Uterus (tissue), 3 donors: ENCODE measurements at regions not wholly inside any gene's neighbourhood (a gene's known extent, or its start where the extent isn't known, plus 50 kb on each side); places are given as distances from the start of the nearest gene placed in this dataset.

Source experiments
- DNase-seq, 2 donors: peaks; one replicate each; pipeline ENCODE4 v3.0.0-alpha.2; 2019 to 2020
- H3K27ac ChIP-seq, 2 donors: fragments of 200-600 bp; sonication (generic); 1 replicate in 1 of 2; 2 replicates in 1 of 2; pipeline ENCODE4 v1.5.1; 2016 to 2018
- H3K27me3 ChIP-seq, 2 donors: fragments of 200-600 bp; sonication (generic); one replicate each; pipeline ENCODE4 v1.5.1; 2018 to 2019; ENCODE audit warnings: control low read depth in 1 of 2
- H3K36me3 ChIP-seq, 2 donors: fragments of 200-600 bp; sonication (generic); one replicate each; pipeline ENCODE4 v1.5.1; 2019; ENCODE audit warnings: control low read depth in 1 of 2
- H3K4me1 ChIP-seq, 2 donors: fragments of 200-600 bp; sonication (generic); one replicate each; pipeline ENCODE4 v1.5.1; 2018 to 2019; ENCODE audit warnings: control low read depth in 1 of 2
- H3K4me3 ChIP-seq, 2 donors: fragments of 200-600 bp; sonication (generic); 1 replicate in 1 of 2; 2 replicates in 1 of 2; pipeline ENCODE4 v1.5.1; 2018 to 2019; ENCODE audit warnings: mild to moderate bottlenecking in 1 of 2
- H3K9me3 ChIP-seq, 2 donors: fragments of 200-600 bp; sonication (generic); one replicate each; pipeline ENCODE4 v1.5.1; 2019; ENCODE audit warnings: control low read depth in 1 of 2
- POLR2A ChIP-seq, 2 donors: fragments of 450-650 bp; IDR thresholded peaks; one replicate each; pipeline ENCODE4 v1.6.1; 2016; ENCODE audit warnings: antibody characterized with exemption in 2 of 2, mild to moderate bottlenecking in 1 of 2, moderate library complexity in 1 of 2
- intact Hi-C: fragments of 100-400 bp; cut with DNase I; formaldehyde crosslinking; loops from one replicate; pipeline ENCODE4 v1.15.1; 2023; ENCODE audit warnings: low total_unique reads
- TF ChIP-seq, protein P1 (sequence below), 4 experiments: fragments of 200-600 bp in 2 of 4; fragments of 450-650 bp in 2 of 4; sonication (generic) in 2 of 4; IDR thresholded peaks; one replicate each; pipeline ENCODE4 v1.5.1; 2016 to 2019; ENCODE audit warnings: antibody characterized with exemption in 4 of 4, mild to moderate bottlenecking in 2 of 4, moderate library complexity in 1 of 4
- donor health status: DM: yes; HTN: yes; CAD: no.

DNA sequence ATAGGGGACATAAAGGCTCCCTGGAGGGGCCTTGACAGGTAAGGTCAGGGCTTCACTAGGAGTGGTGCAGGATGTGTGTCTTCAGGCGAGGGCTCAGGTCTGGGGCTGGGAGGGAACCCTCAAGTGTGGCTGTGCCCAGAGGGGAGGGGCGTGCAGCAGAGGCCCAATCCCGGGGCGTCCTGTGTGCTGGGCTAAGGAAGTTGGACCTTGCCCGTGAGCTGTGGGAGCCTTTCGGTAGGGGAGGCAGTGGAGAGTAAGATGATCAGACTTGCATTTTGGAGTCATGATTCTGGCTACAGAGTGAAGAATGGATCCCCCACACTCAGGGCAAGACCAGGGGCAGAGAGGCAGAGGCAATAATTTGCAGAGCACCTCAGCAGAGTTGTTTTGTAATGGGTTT, 145.4 kb downstream of the BUB3 start:
- H3K4me3 ChIP-seq = no peak overlapping the region
- intact Hi-C loops = no loop called here
- no peak for DNase-seq
- TF ChIP-seq POLR2A (IDR thresholded peaks at IDR 0.05) = no peak
- TF ChIP-seq, protein P1, sequence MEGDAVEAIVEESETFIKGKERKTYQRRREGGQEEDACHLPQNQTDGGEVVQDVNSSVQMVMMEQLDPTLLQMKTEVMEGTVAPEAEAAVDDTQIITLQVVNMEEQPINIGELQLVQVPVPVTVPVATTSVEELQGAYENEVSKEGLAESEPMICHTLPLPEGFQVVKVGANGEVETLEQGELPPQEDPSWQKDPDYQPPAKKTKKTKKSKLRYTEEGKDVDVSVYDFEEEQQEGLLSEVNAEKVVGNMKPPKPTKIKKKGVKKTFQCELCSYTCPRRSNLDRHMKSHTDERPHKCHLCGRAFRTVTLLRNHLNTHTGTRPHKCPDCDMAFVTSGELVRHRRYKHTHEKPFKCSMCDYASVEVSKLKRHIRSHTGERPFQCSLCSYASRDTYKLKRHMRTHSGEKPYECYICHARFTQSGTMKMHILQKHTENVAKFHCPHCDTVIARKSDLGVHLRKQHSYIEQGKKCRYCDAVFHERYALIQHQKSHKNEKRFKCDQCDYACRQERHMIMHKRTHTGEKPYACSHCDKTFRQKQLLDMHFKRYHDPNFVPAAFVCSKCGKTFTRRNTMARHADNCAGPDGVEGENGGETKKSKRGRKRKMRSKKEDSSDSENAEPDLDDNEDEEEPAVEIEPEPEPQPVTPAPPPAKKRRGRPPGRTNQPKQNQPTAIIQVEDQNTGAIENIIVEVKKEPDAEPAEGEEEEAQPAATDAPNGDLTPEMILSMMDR (IDR thresholded peaks at IDR 0.05) = no peak
- no peaks in the 10 kb centered on the region for H3K36me3 ChIP-seq
- H3K27me3 ChIP-seq = no peaks in the 10 kb centered on the region
- no peaks in the 10 kb centered on the region for H3K9me3 ChIP-seq
- no peak overlapping the region for H3K27ac ChIP-seq
- H3K4me1 ChIP-seq = no peaks in the 10 kb centered on the region

DNA sequence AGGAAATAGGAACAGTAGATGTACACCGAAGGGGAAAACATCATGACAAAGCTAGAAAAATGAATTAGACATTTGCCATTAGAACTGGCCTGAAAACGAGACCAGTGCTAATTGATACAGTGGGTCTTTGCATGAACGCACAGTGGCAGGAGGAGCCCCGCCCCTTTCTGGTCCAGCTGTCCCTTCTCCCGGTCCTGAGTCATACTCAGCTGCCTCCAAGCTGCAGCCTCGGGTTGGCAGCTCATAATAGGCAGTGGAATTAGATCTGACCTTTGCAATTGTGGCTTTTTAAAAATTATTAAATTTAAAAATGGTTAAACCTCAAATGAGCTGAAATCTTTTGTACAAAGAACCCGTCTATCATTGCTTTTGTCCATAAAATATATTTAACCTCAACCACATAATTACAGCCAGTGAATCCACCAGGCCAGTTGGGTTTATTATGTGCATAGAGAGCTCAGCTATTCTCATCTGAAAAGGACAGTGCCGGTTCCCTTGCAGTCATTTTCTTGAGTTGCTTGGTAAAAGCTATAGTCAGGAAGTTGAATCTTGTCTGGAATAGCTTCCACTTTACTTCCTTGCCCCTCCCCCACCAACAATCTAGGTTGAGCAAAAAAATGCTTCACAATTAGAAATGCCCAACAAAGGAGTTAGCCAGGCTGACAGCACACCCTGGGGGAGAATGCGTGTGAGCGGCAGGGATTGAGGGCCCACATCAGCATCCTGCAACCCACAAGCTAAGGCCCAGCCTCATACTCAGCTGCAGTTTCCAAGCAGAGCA, 147.1 kb downstream of the BUB3 start:
- Histone ChIP-seq H3K27ac (no peak overlapping the region), H3K9me3 (no peaks in the 10 kb centered on the region), H3K27me3 (no peaks in the 10 kb centered on the region), H3K4me3 (no peak overlapping the region), H3K36me3 (no peaks in the 10 kb centered on the region), H3K4me1 (no peaks in the 10 kb centered on the region)
- intact Hi-C loops = no loop called here
- no peak for TF ChIP-seq POLR2A (IDR thresholded peaks at IDR 0.05)
- TF ChIP-seq, protein P1 (IDR thresholded peaks at IDR 0.05) = no peak
- DNase-seq = no peak

DNA sequence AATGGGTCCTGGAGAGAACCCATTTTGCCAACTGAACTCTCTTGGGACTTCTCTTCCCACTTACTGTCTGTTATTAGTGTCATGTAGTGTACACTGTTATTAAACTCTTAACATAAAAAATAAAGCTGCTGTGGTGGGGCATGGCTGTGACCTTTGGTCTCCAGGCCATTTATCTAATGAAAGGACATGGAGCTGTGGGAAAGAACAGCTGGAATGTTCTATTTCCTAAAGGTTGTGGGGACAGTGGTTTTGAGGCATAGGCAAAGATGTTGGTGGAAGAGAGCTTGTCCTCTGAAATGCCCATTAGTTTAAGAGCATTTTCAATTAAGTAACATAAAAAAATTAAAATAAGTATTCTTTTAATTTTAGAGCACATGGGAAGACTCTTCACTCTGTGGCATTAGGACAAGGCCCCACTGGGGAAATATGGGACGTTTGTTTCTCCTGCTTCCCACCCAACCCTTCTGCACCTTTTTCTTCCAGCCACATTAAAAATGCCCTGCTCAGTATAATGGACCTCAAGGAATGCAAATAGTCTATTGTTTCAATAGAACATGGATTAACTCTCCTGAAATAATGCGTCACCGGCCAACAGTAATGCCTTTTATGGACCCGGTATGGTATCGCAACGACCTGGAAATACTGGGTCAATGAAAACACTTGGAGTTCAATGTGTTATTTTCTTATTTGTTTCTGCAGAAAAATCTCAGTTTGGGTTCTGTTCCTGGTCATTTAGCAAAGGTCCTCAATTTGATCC, 149.6 kb downstream of the BUB3 start:
- TF ChIP-seq, protein P1 (IDR thresholded peaks at IDR 0.05) = no peak
- no peak for TF ChIP-seq POLR2A (IDR thresholded peaks at IDR 0.05)
- H3K27ac ChIP-seq = no peak overlapping the region
- H3K9me3 ChIP-seq = no peaks in the 10 kb centered on the region
- H3K36me3 ChIP-seq = no peaks in the 10 kb centered on the region
- H3K4me3 ChIP-seq = no peak overlapping the region
- intact Hi-C loops = no loop called here
- H3K27me3 ChIP-seq = no peaks in the 10 kb centered on the region
- no peak for DNase-seq
- H3K4me1 ChIP-seq = no peaks in the 10 kb centered on the region

DNA sequence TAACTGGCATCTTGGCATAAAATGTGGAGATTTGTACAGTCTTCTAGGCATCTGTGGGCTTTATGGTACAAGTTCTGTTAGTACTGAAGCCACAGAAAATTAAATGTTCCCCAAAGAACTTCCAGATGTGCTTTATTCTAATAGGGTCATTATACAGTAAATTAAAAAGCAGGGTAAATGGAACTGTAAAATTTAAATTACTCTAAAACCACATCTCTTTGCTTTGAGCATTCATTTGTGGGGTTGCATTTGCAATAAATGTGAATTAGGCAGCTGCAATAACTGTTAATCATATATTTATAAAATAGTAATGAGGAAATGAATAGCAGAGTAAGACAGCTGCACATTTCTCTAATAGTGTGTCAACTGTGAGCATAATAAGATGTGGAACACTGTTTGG, 151.5 kb downstream of the BUB3 start:
- Histone ChIP-seq H3K4me1 (no peaks in the 10 kb centered on the region), H3K27me3 (no peaks in the 10 kb centered on the region), H3K36me3 (no peaks in the 10 kb centered on the region), H3K27ac (no peak overlapping the region), H3K4me3 (no peak overlapping the region), H3K9me3 (no peaks in the 10 kb centered on the region)
- DNase-seq = no peak
- TF ChIP-seq, protein P1 (IDR thresholded peaks at IDR 0.05) = no peak
- no peak for TF ChIP-seq POLR2A (IDR thresholded peaks at IDR 0.05)
- intact Hi-C loops = no loop called here

DNA sequence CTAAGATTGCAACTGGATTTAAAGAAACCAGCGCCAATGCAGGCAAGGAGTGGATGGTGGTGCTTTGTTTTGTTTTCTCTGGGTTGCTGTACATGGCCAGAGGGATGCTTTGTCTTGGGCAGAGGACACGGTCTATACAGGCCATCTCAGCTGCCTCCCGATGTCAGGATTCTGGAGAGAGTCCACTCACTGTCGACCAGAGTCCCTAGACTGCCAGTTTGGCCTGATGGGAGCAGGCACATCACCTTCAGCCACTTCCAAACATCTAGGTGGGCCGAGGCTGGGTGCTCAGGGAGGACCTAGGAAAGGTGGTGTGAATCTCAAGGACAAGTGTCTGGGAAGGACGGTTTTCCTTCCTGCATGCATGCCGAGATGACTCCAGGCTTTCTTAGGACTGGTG, 152.1 kb downstream of the BUB3 start:
- no peak for TF ChIP-seq POLR2A (IDR thresholded peaks at IDR 0.05)
- TF ChIP-seq, protein P1 (IDR thresholded peaks at IDR 0.05) = no peak
- Histone ChIP-seq H3K27ac (no peak overlapping the region), H3K4me1 (no peaks in the 10 kb centered on the region), H3K4me3 (no peak overlapping the region), H3K36me3 (no peaks in the 10 kb centered on the region), H3K9me3 (no peaks in the 10 kb centered on the region), H3K27me3 (no peaks in the 10 kb centered on the region)
- intact Hi-C loops = no loop called here
- DNase-seq = no peak
